Coronary artery (tissue), 2 donors: ENCODE measurements at regions not wholly inside any gene's neighbourhood (a gene's known extent, or its start where the extent isn't known, plus 50 kb on each side); places are given as distances from the start of the nearest gene placed in this dataset.
"Not testable (repeated sequence)": the region's sequence is repeated elsewhere in the genome, so short reads cannot be mapped to it uniquely, and the experiment has no call there.

Experiments used
- DNase-seq: peaks from one replicate; pipeline ENCODE4 v3.0.0-alpha.2; 2017; ENCODE audit warnings: low spot score
- H3K27ac ChIP-seq, 2 donors: fragments of 200-600 bp; sonication (generic); one replicate each; pipeline ENCODE4 v1.5.1; 2016 to 2019
- H3K4me3 ChIP-seq: fragments of 200-600 bp; sonication (generic); 2 replicates; pipeline ENCODE4 v1.5.1; 2016; ENCODE audit warnings: mild to moderate bottlenecking, moderate library complexity
- TF ChIP-seq, protein P1 (sequence below): fragments of 200-600 bp; sonication (generic); IDR thresholded peaks from one replicate; pipeline ENCODE4 v1.5.1; 2019; ENCODE audit warnings: antibody characterized with exemption

DNA sequence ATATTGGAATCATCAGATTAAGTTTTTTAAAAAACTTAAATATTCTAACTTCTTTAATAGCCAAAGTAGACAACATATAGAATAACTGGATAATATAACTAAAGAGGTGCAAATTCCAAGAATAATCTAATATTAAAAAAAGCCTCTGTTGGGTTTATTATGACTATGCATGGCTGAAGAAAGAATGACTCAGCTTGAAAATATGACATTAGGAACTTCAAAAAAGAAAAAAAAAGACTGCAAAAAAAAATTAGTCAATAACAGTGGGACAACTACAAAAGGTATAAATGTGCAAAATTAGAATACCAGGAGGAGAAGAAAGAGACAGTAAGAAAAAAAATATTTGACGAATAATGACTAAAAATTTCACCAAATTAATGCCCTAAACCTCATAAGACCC lies 1178.0 kb downstream of the JRKL start:
- TF ChIP-seq, protein P1, sequence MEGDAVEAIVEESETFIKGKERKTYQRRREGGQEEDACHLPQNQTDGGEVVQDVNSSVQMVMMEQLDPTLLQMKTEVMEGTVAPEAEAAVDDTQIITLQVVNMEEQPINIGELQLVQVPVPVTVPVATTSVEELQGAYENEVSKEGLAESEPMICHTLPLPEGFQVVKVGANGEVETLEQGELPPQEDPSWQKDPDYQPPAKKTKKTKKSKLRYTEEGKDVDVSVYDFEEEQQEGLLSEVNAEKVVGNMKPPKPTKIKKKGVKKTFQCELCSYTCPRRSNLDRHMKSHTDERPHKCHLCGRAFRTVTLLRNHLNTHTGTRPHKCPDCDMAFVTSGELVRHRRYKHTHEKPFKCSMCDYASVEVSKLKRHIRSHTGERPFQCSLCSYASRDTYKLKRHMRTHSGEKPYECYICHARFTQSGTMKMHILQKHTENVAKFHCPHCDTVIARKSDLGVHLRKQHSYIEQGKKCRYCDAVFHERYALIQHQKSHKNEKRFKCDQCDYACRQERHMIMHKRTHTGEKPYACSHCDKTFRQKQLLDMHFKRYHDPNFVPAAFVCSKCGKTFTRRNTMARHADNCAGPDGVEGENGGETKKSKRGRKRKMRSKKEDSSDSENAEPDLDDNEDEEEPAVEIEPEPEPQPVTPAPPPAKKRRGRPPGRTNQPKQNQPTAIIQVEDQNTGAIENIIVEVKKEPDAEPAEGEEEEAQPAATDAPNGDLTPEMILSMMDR: no peak
- no peak for DNase-seq
- Histone ChIP-seq H3K4me3 (no peak overlapping the region), H3K27ac (no peak overlapping the region)

DNA sequence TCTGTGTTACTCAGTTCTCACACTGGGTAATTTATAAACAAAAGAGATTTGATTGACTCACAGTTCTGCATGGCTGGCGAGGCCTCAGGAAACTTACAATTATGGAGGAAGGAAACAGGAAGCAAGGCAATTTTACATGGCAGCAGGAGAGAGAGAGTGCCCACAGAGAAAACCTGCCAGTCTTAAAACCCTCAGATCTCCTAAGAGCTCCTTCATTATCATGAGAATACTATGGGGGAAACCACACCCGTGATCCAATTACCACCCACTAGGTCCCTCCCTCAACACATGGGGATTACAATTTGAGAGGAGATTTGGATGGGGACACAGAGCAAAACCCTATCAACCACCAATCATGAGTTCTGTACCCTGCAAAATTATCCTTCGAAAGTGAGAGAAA lies 1180.8 kb downstream of the JRKL start:
- no peak for DNase-seq
- no peak overlapping the region for H3K4me3 ChIP-seq
- TF ChIP-seq, protein P1: no peak
- no peak overlapping the region for H3K27ac ChIP-seq

DNA sequence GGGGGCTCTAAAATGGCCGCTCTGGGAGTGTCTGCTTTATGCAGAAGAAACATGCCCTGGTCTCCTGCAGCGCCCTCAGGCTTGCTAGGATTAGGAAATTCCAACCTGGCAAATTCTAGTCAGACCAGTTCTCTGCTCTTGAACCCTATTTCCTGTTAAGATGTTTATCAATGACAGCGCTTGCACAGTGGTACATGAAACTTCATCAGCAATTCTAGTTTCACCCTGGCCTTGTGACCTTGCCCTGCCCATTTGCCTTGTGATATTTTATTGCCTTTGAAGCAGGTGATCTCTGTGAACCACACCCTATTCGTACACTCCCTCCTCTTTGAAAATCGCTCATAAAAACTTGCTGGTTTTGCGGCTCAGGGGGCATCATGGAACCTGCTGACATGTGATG lies 1184.0 kb downstream of the JRKL start:
- not testable (repeated sequence) for DNase-seq, H3K27ac ChIP-seq, H3K4me3 ChIP-seq

DNA sequence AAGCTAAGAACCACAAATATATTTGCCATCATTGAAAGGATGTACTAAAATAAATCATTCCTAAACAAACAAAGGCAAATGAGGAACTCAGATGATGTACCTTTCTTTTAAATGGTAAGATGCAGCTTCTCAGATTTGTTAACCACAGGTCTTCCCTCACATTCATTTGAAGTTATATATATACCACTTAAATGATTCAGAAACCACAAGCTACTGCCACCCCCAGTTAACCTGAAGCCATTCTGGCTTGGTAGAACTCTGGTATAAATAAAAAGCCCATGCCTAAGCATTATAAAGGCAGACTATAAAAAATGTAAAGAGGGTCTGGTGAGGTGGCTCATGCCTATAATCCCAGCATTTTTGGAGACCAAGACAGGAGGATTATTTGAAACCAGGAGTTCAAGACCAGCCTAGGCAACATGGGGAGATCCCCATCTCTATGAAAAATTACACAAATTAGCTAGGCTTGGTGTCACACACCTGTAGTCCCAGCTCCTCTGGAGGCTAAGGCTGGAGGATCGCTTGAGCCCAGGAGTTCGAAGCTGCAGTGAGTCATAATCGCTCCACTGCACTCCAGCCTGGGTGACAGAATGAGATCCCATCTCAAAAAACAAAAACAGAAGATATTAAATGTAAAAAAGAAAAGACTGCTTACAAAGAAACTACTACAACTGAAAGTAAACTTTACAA lies 1185.3 kb downstream of the JRKL start:
- Histone ChIP-seq H3K4me3 (no peak overlapping the region), H3K27ac (no peak overlapping the region)
- TF ChIP-seq, protein P1: no peak
- DNase-seq: no peak

DNA sequence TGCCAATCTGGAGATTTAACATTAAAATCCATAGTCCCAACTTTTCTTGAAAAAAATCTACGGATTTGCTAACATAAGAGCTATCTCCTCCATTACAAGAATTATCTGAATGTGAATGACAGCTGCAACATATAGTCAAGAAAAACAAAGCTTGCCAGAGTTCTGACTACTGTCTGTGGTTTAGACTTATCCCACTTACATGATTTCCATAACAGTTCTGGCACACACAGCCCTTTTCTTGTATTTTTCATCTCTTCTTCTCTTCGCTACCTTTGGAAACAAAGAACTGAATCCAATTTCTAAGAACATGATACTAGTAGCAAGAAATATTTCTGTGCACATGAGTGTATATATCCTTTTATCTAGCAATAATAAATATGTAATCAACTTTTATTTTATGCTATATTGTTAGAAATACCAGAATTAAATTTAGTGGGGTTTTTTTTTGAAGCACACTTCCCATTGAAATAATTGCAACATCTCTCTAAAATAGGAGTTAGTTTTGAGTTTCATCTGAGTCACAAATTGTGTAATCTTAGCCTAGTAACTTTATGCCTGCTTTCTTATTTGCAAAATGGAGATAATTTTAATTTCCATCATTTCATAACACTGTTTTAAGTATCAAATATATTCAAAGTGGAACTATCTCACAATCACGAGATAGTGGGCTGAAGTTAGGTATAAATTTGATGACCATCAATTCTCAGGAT lies 1217.6 kb downstream of the JRKL start:
- DNase-seq: no peak
- Histone ChIP-seq H3K4me3 (no peak overlapping the region), H3K27ac (no peak overlapping the region)
- TF ChIP-seq, protein P1: no peak

DNA sequence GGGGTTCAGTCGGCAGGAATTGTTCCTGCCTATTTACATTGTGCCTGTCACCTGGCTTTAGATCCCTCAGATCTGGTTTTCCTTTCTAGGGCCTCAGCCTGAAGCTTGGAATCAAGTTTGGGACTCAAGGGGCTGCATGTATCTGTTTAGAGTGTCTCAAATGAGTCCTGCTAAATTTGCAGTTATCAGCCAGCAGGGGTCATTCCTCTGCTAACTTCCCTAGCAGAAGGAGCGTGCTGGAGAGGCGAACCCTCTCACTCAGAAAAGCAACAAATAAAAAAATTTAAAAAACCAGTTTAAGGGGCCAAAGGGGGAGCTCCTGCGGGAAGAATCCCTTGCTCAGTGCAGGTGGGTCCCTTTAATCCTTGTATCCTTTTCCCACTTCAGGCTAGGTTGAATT lies 1220.2 kb downstream of the JRKL start:
- no peak overlapping the region for H3K4me3 ChIP-seq
- no peak overlapping the region for H3K27ac ChIP-seq
- TF ChIP-seq, protein P1: no peak
- no peak for DNase-seq

DNA sequence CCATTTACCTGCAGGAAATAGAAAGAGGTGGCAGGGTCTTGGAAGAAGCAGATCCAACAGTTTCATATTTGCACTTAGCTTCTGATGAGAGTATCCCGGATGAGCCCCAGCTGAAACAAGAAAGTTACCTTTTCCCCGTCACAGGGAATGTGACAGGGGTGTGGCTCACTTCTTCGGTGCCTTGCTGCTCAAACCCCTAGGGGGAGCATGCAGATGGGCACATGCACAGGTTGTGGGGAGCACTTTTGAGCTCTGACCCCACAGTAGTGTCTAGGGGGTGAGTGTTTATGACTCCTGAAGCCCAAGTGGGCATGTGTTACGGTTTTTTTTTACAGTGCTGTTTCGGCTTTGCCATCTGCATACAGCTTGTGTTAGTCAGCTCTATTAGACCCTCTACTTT lies 1221.0 kb downstream of the JRKL start:
- DNase-seq: no peak
- H3K27ac ChIP-seq: no peak overlapping the region
- TF ChIP-seq, protein P1: no peak
- no peak overlapping the region for H3K4me3 ChIP-seq
